ENCODE measurements at regions not wholly inside any gene's neighbourhood (a gene's known extent, or its start where the extent isn't known, plus 50 kb on each side); places are given as distances from the start of the nearest gene placed in this dataset.
"Not testable (repeated sequence)": the region's sequence is repeated elsewhere in the genome, so short reads cannot be mapped to it uniquely, and the experiment has no call there.

GRCh38 chr6:2611092-2611491, 139.6 kb downstream of the MYLK4 start:
- no peak for DNase-seq

- no peak for DNase-seq
Measured at GRCh38 chr6:2608503-2608902, 142.2 kb downstream of the MYLK4 start.

GRCh38 chr6:2600363-2600762, 150.4 kb downstream of the MYLK4 start:
- no peak for DNase-seq

- DNase-seq, result no peak
Measured at GRCh38 chr6:2599817-2600216, 150.9 kb downstream of the MYLK4 start.

- no peak for DNase-seq
Measured at GRCh38 chr6:2598867-2599266, 151.9 kb downstream of the MYLK4 start.

- no peak for DNase-seq
Measured at GRCh38 chr6:2597991-2598390, 152.7 kb downstream of the MYLK4 start.

GRCh38 chr6:2597457-2597856, 153.3 kb downstream of the MYLK4 start:
- not testable (repeated sequence) for DNase-seq

GRCh38 chr6:2596222-2596621, 154.5 kb downstream of the MYLK4 start:
- DNase-seq, result no peak

GRCh38 chr6:2594868-2595267, 155.9 kb downstream of the MYLK4 start:
- DNase-seq, result no peak

- DNase-seq, result no peak
Measured at GRCh38 chr6:2593167-2593566, 157.6 kb downstream of the MYLK4 start.

- no peak for DNase-seq
Measured at GRCh38 chr6:2589171-2589661, 161.5 kb downstream of the MYLK4 start.

- no peak for DNase-seq
Measured at GRCh38 chr6:2583459-2583858, 167.3 kb downstream of the MYLK4 start.

GRCh38 chr6:2582268-2582667, 168.5 kb downstream of the MYLK4 start:
- no peak for DNase-seq

- DNase-seq, result no peak
Measured at GRCh38 chr6:2581611-2582010, 169.1 kb downstream of the MYLK4 start.

GRCh38 chr6:2581011-2581410, 169.7 kb downstream of the MYLK4 start:
- DNase-seq, result no peak

GRCh38 chr6:2579804-2580570, 170.7 kb downstream of the MYLK4 start:
- DNase-seq, result no peak

GRCh38 chr6:2579241-2579761, 171.4 kb downstream of the MYLK4 start:
- DNase-seq, result no peak

- no peak for DNase-seq
Measured at GRCh38 chr6:2578767-2579166, 172.0 kb downstream of the MYLK4 start.

GRCh38 chr6:2576499-2576898, 174.2 kb downstream of the MYLK4 start:
- no peak for DNase-seq

GRCh38 chr6:2575236-2575635, 175.5 kb downstream of the MYLK4 start:
- no peak for DNase-seq

GRCh38 chr6:2569420-2569819, 181.3 kb downstream of the MYLK4 start:
- not testable (repeated sequence) for DNase-seq

- DNase-seq, result no peak
Measured at GRCh38 chr6:2566048-2566447, 184.7 kb downstream of the MYLK4 start.

GRCh38 chr6:2565499-2565898, 185.2 kb downstream of the MYLK4 start:
- no peak for DNase-seq

GRCh38 chr6:2563635-2564034, 187.1 kb downstream of the MYLK4 start:
- no peak for DNase-seq

All from CD4-positive, alpha-beta T cell treated with Interleukin-17A for 1 hour (primary cell).